ENCODE measurements at regions not wholly inside any gene's neighbourhood (a gene's known extent, or its start where the extent isn't known, plus 50 kb on each side); places are given as distances from the start of the nearest gene placed in this dataset.
"Not testable (repeated sequence)": the region's sequence is repeated elsewhere in the genome, so short reads cannot be mapped to it uniquely, and the experiment has no call there.

- no peak for TF ChIP-seq CTCF (IDR thresholded peaks at IDR 0.05; ENCODE audit: low read depth, low read length, missing control alignments)
Measured at GRCh38 chr4:188975271-188975670, 836.0 kb downstream of the TRIML1 start.

GRCh38 chr4:188976644-188977115, 837.4 kb downstream of the TRIML1 start:
- DNase-seq (ENCODE audit: low read depth) = no peak
- no peak overlapping the region for H3K4me3 ChIP-seq (ENCODE audit: low read depth, low read length)
- no peak for TF ChIP-seq CTCF (IDR thresholded peaks at IDR 0.05; ENCODE audit: low read depth, low read length, missing control alignments)

More at GRCh38 chr4:188975271-188975670, 836.0 kb downstream of the TRIML1 start:
- no peak overlapping the region for H3K4me3 ChIP-seq (ENCODE audit: low read depth, low read length)
- DNase-seq (ENCODE audit: low read depth) = no peak

GRCh38 chr4:188977232-188977631, 838.0 kb downstream of the TRIML1 start:
- DNase-seq (ENCODE audit: low read depth); H3K4me3 ChIP-seq (ENCODE audit: low read depth, low read length): not testable (repeated sequence)

- DNase-seq (ENCODE audit: low read depth) = no peak
- no peak overlapping the region for H3K4me3 ChIP-seq (ENCODE audit: low read depth, low read length)
- TF ChIP-seq CTCF (IDR thresholded peaks at IDR 0.05; ENCODE audit: low read depth, low read length, missing control alignments) = no peak
Measured at GRCh38 chr4:188984518-188984917, 845.3 kb downstream of the TRIML1 start.

- no peak for DNase-seq (ENCODE audit: low read depth)
- TF ChIP-seq CTCF (IDR thresholded peaks at IDR 0.05; ENCODE audit: low read depth, low read length, missing control alignments) = no peak
Measured at GRCh38 chr4:188986271-188986689, 847.0 kb downstream of the TRIML1 start.

GRCh38 chr4:188987011-188987410, 847.8 kb downstream of the TRIML1 start:
- H3K4me3 ChIP-seq (ENCODE audit: low read depth, low read length) = no peak overlapping the region
- no peak for DNase-seq (ENCODE audit: low read depth)
- no peak for TF ChIP-seq CTCF (IDR thresholded peaks at IDR 0.05; ENCODE audit: low read depth, low read length, missing control alignments)

More at GRCh38 chr4:188986271-188986689, 847.0 kb downstream of the TRIML1 start:
- H3K4me3 ChIP-seq (ENCODE audit: low read depth, low read length) = no peak overlapping the region

- no peak for DNase-seq (ENCODE audit: low read depth)
- no peak overlapping the region for H3K4me3 ChIP-seq (ENCODE audit: low read depth, low read length)
- TF ChIP-seq CTCF (IDR thresholded peaks at IDR 0.05; ENCODE audit: low read depth, low read length, missing control alignments) = no peak
Measured at GRCh38 chr4:188988131-188988530, 848.9 kb downstream of the TRIML1 start.

Measured in GM12864 (cell line).